Fibroblast of pulmonary artery (primary cell): ENCODE measurements at regions not wholly inside any gene's neighbourhood (a gene's known extent, or its start where the extent isn't known, plus 50 kb on each side); places are given as distances from the start of the nearest gene placed in this dataset.

Experiments used
- DNase-seq: peaks from one replicate; pipeline ENCODE4 v3.0.0-alpha.2; 2010; ENCODE audit warnings: low read depth
- H3K4me3 ChIP-seq: replicated peaks from 2 replicates; pipeline ENCODE4 v1.5.1; 2011; ENCODE audit warnings: low read depth, mild to moderate bottlenecking, control low read depth, low read length, moderate library complexity
- CTCF ChIP-seq: IDR thresholded peaks from 2 replicates; pipeline ENCODE4 v1.5.1; 2011; ENCODE audit warnings: mild to moderate bottlenecking, control low read depth, low read length, inconsistent platforms; ENCODE audit errors: missing control alignments

GRCh38 chr22:27110665-27111451, 453.5 kb downstream of the MIAT start:
- DNase-seq, result peak; percentile 53
- H3K4me3 ChIP-seq, result no peak overlapping the region
- no peak for TF ChIP-seq CTCF

- no peak for TF ChIP-seq CTCF
- H3K4me3 ChIP-seq, result no peak overlapping the region
- no peak for DNase-seq
Observed at GRCh38 chr22:27111796-27112672, 454.6 kb downstream of the MIAT start.

- H3K4me3 ChIP-seq, result no peak overlapping the region
- DNase-seq, result peak; percentile 96
- peak; percentile 20 for TF ChIP-seq CTCF
Observed at GRCh38 chr22:27113211-27113635, 455.8 kb downstream of the MIAT start.

GRCh38 chr22:27113641-27114040, 456.3 kb downstream of the MIAT start:
- no peak overlapping the region for H3K4me3 ChIP-seq
- no peak for DNase-seq
- TF ChIP-seq CTCF, result no peak

- TF ChIP-seq CTCF, result no peak
- H3K4me3 ChIP-seq, result no peak overlapping the region
- DNase-seq, result no peak
Observed at GRCh38 chr22:27114186-27114585, 456.8 kb downstream of the MIAT start.

GRCh38 chr22:27115410-27115809, 458.0 kb downstream of the MIAT start:
- no peak overlapping the region for H3K4me3 ChIP-seq
- DNase-seq, result no peak
- TF ChIP-seq CTCF, result no peak
